HG03025 (cell line): ENCODE measurements at regions not wholly inside any gene's neighbourhood (a gene's known extent, or its start where the extent isn't known, plus 50 kb on each side); places are given as distances from the start of the nearest gene placed in this dataset.
"Not testable (repeated sequence)": the region's sequence is repeated elsewhere in the genome, so short reads cannot be mapped to it uniquely, and the experiment has no call there.

Experiments used
- ATAC-seq: cut with Tn5 transposase; IDR thresholded peaks from one replicate; pipeline ENCODE4 v1.9.1; 2021; ENCODE audit warnings: mild to moderate bottlenecking, moderate library complexity; ENCODE audit not compliant: unreplicated experiment, low FRiP score

DNA sequence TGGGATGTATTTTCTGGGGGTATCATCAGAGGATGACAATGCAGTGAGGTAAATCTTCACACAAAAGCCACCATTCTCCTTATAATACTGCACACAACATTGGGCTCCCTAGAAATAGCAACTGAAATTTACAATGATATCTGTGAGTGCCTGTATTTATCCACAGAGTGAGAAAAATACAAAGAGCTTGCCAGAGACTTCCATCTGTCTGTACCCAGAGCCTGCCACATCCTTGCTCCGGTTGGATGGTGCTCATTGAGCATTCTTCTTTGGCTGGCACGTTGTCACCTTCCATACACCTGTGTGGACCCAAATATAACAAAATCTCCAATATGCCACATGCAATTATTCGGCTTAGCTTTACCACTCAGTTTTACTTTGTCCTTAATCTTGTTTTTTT, 189.5 kb upstream of the UFM1 start:
- no peak for ATAC-seq

DNA sequence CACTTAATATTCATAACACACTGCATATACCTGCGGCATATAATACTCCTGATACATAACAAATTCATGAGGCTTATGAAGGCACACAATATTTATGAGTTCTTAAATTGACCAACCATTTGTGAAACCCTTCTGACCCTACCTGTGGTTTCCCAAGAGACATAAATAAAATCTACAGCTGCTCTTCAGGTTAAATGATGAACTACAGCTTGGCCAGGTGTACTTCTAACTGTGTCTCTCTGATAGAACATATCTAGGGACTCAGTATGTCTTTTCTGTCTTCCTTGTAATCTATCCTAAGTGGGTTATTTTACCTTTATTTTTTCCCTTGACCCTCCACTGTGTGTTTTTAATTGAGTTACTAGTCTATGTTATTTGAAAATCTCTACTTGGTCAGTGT, 189.9 kb upstream of the UFM1 start:
- ATAC-seq = no peak

DNA sequence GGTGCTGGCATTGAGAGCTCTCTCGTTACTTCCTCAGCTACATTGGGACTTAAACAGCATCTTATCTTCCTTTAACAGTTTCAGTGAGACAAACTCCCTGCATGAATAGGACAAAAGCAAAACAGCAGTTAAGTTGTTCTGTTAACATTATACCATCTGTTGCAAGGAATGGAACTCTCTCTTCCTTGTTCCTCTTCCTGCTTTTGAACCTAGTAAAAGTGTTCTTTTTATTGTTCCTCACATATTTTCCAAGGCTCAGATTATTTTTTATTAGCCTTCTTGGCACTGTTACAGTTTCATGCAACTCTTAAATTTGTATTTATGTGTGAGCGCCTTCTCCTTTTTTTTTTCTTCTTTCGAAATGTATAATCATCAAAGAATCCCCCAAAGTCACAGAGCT, 202.6 kb upstream of the UFM1 start:
- no peak for ATAC-seq

DNA sequence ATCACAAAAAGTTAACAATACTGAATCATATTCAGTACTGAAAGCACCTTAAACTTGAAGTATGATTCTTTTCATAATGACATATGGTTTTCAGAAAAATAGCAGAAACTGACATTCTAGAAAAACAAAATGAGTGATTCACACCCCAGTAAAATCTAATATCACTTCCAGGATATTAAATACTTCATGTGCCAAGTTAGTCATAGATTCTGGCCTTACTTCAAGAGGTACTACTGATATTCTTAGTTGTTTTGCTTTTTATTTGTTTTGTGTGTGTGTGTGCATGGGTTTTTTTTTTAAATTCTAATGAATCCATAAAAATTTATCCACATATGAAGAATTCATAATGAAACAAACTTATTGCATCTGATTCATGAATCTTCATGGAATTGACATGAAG, 207.9 kb upstream of the UFM1 start:
- ATAC-seq = no peak

- ATAC-seq = no peak
These were observed 214.1 kb upstream of the UFM1 start for GRCh38 chr13:38135592-38135991.

DNA sequence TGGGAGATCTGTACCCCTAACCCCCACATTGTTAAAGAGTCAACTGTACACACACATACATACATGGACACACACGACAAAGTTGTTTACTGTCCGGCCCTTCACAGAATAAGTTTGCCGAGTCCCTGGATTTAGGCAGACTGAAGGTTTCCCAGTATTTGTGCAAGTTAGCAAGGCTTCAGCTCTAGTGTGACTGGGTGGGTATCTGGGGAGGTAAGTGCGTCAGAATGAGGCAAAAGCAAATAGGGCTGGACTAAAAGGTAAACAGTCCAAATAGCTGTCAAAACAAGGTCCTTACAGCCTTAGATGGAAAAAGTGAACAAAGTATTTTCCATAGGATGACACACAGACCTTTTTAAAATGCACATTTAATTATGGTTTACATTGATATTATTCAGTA, 228.4 kb upstream of the UFM1 start:
- ATAC-seq = no peak

DNA sequence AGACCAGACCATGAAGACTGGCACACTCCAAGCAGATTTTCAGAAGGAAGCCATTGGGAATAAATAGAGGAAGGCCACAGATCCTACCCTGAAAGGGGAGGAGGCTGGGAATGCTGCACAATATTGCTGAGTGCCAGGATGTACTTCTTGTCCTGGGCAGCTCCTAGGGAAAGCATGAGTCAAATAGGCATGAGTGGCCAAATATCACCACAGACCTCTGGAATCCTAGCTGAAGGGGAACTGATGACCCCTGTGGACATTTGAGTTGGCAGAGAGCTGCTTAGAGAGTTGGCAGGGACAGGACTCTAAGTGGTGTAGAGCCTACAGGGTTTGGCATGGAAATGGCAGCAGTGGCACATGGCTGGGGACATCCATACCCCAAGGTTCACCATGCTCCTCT, 234.3 kb upstream of the TRPC4 start:
- ATAC-seq = no peak

GRCh38 chr13:38099751-38100150, 230.2 kb upstream of the TRPC4 start:
- no peak for ATAC-seq

DNA sequence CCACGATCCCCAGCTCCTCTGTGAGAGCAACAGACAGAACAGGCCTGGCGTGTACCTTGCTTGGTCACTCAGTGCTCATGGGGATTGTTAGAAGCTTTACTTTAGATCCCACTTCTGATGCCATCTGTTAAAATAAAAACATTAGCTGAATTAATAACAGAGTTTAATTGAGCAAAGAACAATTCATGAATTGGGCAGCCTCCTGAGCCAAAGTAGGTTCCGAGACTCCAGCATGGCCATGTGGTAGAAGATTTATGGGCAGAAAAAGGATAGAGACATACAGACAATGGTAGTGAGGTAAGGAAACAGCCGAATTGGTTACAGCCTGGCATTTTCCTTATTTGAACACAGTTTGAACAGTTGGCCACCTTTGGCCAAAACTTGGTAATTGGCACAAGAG, 223.9 kb upstream of the TRPC4 start:
- no peak for ATAC-seq

DNA sequence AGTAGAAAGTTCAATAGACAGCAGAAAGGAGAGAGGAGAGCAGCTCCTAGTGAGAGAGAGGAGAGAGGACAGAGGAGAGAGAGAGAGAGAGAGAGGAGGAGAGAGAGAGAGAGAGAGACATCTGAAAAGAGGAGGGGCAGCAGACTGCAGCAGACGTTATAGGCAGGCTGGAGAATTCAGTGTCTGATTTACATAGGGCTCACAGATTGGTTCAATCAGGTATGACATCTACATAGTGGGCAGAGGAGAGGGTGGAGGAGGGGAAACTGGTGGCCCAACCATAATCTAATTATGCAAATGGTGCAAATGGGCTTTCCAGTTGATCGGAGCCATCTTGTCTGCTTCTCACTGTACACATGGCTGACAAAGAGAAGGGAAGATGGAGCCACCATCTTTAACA, 221.3 kb upstream of the TRPC4 start:
- ATAC-seq = no peak

GRCh38 chr13:38086721-38087120, 217.1 kb upstream of the TRPC4 start:
- ATAC-seq = no peak

DNA sequence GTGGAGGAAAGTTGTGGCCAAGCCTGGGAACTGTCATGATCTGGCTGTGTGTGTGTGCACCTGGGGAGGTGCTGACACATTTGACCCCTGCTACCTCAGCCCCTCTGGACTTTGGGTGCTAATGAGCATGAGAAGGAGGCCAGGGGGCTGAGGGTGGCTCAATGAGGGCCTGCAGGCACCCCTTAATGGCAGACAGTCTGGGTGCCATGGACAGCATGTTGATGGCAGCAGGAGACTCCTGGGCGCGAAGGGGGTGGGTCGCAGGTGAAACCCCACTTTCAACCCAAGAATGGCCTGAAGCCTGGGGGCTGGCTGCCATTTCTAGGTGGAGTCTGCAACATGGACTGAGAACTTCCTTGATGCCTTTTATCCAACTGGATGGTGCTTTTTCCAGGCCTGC, 216.4 kb upstream of the TRPC4 start:
- ATAC-seq = no peak

DNA sequence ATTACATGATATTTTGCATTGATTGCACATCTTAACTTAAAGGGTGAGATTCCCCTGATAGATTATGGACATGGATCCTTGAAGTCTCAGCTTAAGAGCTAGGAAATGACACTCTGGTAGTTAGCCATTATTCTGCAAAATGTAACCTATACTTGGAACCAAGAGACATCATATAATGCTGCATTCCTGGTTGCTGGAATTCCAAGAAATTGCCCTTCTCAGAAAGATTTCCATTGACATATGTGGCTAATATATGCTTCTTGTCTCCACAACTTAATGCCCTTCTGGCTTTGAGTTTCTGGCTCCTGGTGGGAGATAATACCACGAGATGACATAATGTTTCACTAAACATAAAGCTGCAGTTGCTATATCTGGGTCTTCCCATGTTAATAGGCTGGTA, 204.4 kb upstream of the TRPC4 start:
- no peak for ATAC-seq

DNA sequence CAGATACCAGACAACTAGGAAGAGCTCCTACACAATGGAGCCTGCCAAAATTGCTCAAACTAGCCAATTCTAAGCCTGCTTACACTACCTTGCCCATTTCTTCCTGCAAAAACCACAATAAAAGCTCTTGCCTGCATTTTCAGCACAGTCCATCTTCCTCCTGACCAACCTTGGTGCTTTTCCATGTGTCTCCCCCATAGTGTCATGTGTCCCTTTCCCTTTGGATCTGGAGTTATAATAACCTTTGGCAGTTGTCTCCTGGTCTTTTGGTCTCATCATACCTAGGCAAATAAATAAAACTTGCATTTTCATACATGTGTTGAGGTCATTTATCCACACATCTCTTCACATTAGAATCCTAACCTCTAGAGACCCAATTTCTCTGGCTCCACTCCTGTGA, 203.1 kb upstream of the TRPC4 start:
- ATAC-seq = no peak

DNA sequence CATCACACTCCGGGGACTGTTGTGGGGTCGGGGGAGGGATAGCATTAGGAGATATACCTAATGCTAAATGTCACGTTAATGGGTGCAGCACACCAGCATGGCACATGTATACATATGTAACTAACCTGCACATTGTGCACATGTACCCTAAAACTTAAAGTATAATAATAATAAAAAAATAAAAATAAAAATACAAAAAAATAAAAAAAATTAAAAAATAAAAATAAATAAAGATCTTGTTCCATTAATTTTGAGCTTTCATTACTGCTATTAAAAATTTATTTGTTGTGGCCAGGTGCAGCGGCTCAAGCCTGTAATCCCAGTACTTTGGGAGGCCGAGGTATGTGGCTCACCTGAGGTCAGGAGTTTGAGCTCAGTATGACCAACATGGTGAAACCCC, 201.8 kb upstream of the TRPC4 start:
- not testable (repeated sequence) for ATAC-seq

DNA sequence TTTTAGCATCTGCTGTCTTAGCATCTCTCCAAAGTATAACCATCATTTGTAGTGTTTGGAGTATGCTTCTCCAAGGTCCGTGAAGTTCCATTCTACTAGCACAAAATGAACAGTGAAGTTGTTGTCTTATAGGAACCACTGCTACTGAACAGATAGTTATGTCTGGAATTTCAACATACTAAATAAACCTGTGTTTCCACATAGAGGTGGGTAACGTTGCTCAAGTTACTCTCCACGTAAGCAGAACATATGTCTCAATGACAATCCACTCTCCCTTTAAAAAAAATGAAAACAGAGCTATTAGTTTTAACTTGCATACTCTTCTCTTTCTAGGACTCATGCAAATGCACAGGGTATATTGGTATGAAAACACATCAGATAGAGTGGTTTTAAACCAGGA, 184.3 kb upstream of the TRPC4 start:
- ATAC-seq = no peak

DNA sequence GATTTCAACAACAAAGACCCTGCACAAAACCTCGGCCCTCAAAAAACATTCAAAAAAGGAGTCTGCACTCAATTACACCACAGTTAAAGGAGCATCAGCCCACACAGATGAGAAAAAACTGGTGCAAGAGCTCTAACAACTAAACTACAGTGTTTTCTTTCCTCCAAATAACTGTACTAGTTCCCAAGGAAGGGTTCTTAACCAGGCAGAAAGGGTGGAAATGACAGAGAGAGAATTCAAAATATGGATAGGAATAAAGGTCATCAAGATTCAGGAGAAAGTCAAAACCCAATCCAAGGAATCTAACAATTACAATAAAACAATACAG, 176.4 kb upstream of the TRPC4 start:
- no peak for ATAC-seq

- ATAC-seq = no peak
These were observed 175.9 kb upstream of the TRPC4 start for GRCh38 chr13:38045278-38046048.

- ATAC-seq = no peak
These were observed 174.5 kb upstream of the TRPC4 start for GRCh38 chr13:38044067-38044466.

- ATAC-seq = no peak
These were observed 173.2 kb upstream of the TRPC4 start for GRCh38 chr13:38042771-38043170.

DNA sequence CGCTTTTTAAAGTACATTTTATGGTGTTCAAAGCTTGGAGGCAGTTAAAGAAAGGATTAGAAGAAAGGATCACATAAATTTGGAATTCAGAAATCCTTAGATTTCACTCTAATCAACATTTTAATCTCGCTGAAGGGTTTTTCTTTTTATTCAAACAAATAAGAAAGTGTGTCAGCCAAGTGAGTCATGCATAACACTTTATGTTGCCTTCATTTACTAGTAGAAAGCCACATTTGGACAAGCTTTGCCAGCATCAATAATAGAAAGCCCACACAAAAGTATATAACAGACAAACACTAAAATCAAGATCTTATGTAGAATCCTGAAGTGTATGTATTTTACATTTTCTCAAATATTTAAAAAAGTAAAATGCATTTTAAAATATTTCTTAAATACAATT, 154.9 kb upstream of the TRPC4 start:
- ATAC-seq = no peak

DNA sequence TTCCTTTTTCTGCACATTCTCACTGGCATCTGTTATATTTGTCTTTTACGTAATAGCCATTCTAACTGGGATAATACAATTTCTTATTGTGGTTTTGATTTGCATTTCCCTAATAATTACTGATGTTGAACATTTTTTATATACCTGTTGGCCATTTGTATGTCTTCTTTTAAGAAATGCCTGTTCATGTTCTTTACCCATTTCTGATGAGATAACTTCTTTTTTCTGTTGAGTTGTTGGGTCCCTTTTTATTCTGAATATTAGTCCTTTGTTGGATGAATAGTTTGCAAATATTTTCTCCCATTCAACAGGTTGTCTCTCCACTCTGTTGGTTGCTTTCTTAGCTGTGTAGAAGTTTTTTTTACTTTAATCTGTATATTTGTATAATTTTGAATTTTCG, 147.7 kb upstream of the TRPC4 start:
- ATAC-seq = no peak

DNA sequence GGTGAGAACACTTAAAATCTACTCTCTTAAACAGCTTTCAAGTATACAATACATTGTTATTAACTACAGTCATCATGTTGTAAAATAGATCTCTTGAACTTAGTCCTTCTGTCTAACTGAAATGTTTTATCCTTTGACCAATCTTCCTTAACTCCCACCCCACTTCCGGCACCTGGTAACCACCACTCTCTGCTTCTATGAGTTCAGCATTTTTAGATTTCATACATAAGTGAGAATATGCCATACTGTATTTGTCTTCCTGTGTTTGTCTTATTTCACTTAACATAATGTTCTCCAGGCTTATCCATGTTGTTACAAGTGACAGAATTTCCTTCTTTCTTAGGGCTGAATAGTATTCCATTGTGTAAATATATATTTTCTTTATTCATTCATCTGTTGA, 144.1 kb upstream of the TRPC4 start:
- no peak for ATAC-seq
